ENCODE measurements at regions not wholly inside any gene's neighbourhood (a gene's known extent, or its start where the extent isn't known, plus 50 kb on each side); places are given as distances from the start of the nearest gene placed in this dataset.

- no peak for TF ChIP-seq GATA2 (IDR thresholded peaks at IDR 0.05; ENCODE audit: low read depth, low read length)
- TF ChIP-seq GATA3 (IDR thresholded peaks at IDR 0.05; ENCODE audit: low read depth, low read length), result no peak
Observed at GRCh38 chr13:80177327-80177726, 163.6 kb downstream of the SPRY2 start.

- no peak for TF ChIP-seq GATA3 (IDR thresholded peaks at IDR 0.05; ENCODE audit: low read depth, low read length)
- no peak for TF ChIP-seq GATA2 (IDR thresholded peaks at IDR 0.05; ENCODE audit: low read depth, low read length)
Observed at GRCh38 chr13:80173224-80173623, 167.7 kb downstream of the SPRY2 start.

GRCh38 chr13:80171096-80171495 is 169.8 kb downstream of the SPRY2 start:
- no peak for TF ChIP-seq GATA3 (IDR thresholded peaks at IDR 0.05; ENCODE audit: low read depth, low read length)

- no peak for TF ChIP-seq GATA3 (IDR thresholded peaks at IDR 0.05; ENCODE audit: low read depth, low read length)
- no peak for TF ChIP-seq GATA2 (IDR thresholded peaks at IDR 0.05; ENCODE audit: low read depth, low read length)
Observed at GRCh38 chr13:80168089-80168850, 172.7 kb downstream of the SPRY2 start.

GRCh38 chr13:80166352-80166751 is 174.6 kb downstream of the SPRY2 start:
- TF ChIP-seq GATA2 (IDR thresholded peaks at IDR 0.05; ENCODE audit: low read depth, low read length), result no peak
- TF ChIP-seq GATA3 (IDR thresholded peaks at IDR 0.05; ENCODE audit: low read depth, low read length), result 0 out of 2 replicates have a peak, but pooled peaks have one; percentile 23

- TF ChIP-seq GATA3 (IDR thresholded peaks at IDR 0.05; ENCODE audit: low read depth, low read length) (no peak), GATA2 (IDR thresholded peaks at IDR 0.05; ENCODE audit: low read depth, low read length) (no peak)
Observed at GRCh38 chr13:80164462-80164861, 176.5 kb downstream of the SPRY2 start.

GRCh38 chr13:80161896-80162295 is 179.0 kb downstream of the SPRY2 start:
- no peak for TF ChIP-seq GATA2 (IDR thresholded peaks at IDR 0.05; ENCODE audit: low read depth, low read length)
- no peak for TF ChIP-seq GATA3 (IDR thresholded peaks at IDR 0.05; ENCODE audit: low read depth, low read length)

GRCh38 chr13:80161219-80161618 is 179.7 kb downstream of the SPRY2 start:
- TF ChIP-seq GATA2 (IDR thresholded peaks at IDR 0.05; ENCODE audit: low read depth, low read length) (no peak), GATA3 (IDR thresholded peaks at IDR 0.05; ENCODE audit: low read depth, low read length) (no peak)

- TF ChIP-seq GATA3 (IDR thresholded peaks at IDR 0.05; ENCODE audit: low read depth, low read length) (no peak), GATA2 (IDR thresholded peaks at IDR 0.05; ENCODE audit: low read depth, low read length) (no peak)
Observed at GRCh38 chr13:80160110-80160509, 180.8 kb downstream of the SPRY2 start.

- TF ChIP-seq GATA2 (IDR thresholded peaks at IDR 0.05; ENCODE audit: low read depth, low read length), result no peak
- TF ChIP-seq GATA3 (IDR thresholded peaks at IDR 0.05; ENCODE audit: low read depth, low read length), result no peak
Observed at GRCh38 chr13:80157261-80157932, 183.5 kb downstream of the SPRY2 start.

GRCh38 chr13:80151016-80151415 is 189.9 kb downstream of the SPRY2 start:
- TF ChIP-seq GATA3 (IDR thresholded peaks at IDR 0.05; ENCODE audit: low read depth, low read length) (no peak), GATA2 (IDR thresholded peaks at IDR 0.05; ENCODE audit: low read depth, low read length) (no peak)

- TF ChIP-seq GATA2 (IDR thresholded peaks at IDR 0.05; ENCODE audit: low read depth, low read length) (no peak), GATA3 (IDR thresholded peaks at IDR 0.05; ENCODE audit: low read depth, low read length) (no peak)
Observed at GRCh38 chr13:80149736-80150135, 191.2 kb downstream of the SPRY2 start.

- TF ChIP-seq GATA2 (IDR thresholded peaks at IDR 0.05; ENCODE audit: low read depth, low read length) (no peak), GATA3 (IDR thresholded peaks at IDR 0.05; ENCODE audit: low read depth, low read length) (no peak)
Observed at GRCh38 chr13:80145171-80145690, 195.7 kb downstream of the SPRY2 start.

GRCh38 chr13:80144493-80144892 is 196.4 kb downstream of the SPRY2 start:
- no peak for TF ChIP-seq GATA2 (IDR thresholded peaks at IDR 0.05; ENCODE audit: low read depth, low read length)
- TF ChIP-seq GATA3 (IDR thresholded peaks at IDR 0.05; ENCODE audit: low read depth, low read length), result no peak
